Activated naive CD8-positive, alpha-beta T cell treated with anti-CD3 and anti-CD28 coated beads for 36 hours (primary cell): ENCODE measurements at regions not wholly inside any gene's neighbourhood (a gene's known extent, or its start where the extent isn't known, plus 50 kb on each side); places are given as distances from the start of the nearest gene placed in this dataset.

ENCODE experiments used
- DNase-seq: peaks from one replicate; pipeline ENCODE4 v3.0.0; 2021
- H3K27ac Mint-ChIP-seq: one replicate; pipeline ENCODE4 v1.8.0; 2022; ENCODE audit warnings: mild to moderate bottlenecking, moderate library complexity, mixed read lengths
- H3K27me3 Mint-ChIP-seq: one replicate; pipeline ENCODE4 v1.8.0; 2022; ENCODE audit warnings: mild to moderate bottlenecking, mixed read lengths
- H3K36me3 Mint-ChIP-seq: one replicate; pipeline ENCODE4 v1.8.0; 2021; ENCODE audit warnings: mild to moderate bottlenecking, mixed read lengths
- H3K4me1 Mint-ChIP-seq: one replicate; pipeline ENCODE4 v1.8.0; 2021; ENCODE audit warnings: mixed read lengths
- H3K4me3 Mint-ChIP-seq: one replicate; pipeline ENCODE4 v1.8.0; 2022; ENCODE audit warnings: mild to moderate bottlenecking, moderate library complexity, mixed read lengths
- H3K9me3 Mint-ChIP-seq: one replicate; pipeline ENCODE4 v1.8.0; 2022; ENCODE audit warnings: mixed read lengths

DNA sequence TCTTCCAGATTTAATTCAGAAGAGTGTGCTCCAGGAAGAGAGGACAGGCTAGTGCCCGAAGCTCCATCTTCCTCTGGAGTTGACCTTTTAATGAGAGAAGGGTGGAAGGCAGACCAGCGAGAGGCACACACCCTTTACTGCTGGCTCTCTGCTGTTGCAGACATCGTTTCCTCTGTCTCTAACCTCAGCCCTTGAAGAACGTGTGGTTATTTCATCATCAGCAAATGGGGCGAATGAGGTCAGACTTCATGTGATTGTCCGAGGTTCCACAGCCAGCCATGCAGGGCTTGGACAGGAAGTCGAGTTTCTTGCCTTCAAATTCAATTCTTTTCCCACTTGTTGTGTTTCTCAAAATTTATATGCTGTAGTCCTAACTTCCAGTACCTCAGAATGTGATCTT is 155.2 kb upstream of the MSX1 start:
- H3K27ac Mint-ChIP-seq, result no peak overlapping the region
- DNase-seq, result no peak
- H3K36me3 Mint-ChIP-seq, result peaks cover 21% of the 10 kb centered on the region
- H3K4me1 Mint-ChIP-seq, result no peaks in the 10 kb centered on the region
- no peaks in the 10 kb centered on the region for H3K27me3 Mint-ChIP-seq
- H3K9me3 Mint-ChIP-seq, result peaks cover 3% of the 10 kb centered on the region
- H3K4me3 Mint-ChIP-seq, result no peak overlapping the region

- Mint-ChIP-seq H3K27me3 (no peaks in the 10 kb centered on the region), H3K27ac (no peak overlapping the region), H3K4me1 (peaks cover 3% of the 10 kb centered on the region), H3K4me3 (no peak overlapping the region), H3K36me3 (peaks cover 2% of the 10 kb centered on the region), H3K9me3 (no peaks in the 10 kb centered on the region)
- DNase-seq, result no peak
These were observed 155.7 kb upstream of the STX18 start for GRCh38 chr4:4697584-4697983.

- Mint-ChIP-seq H3K9me3 (no peaks in the 10 kb centered on the region), H3K4me3 (no peak overlapping the region), H3K27me3 (no peaks in the 10 kb centered on the region), H3K36me3 (peaks cover 3% of the 10 kb centered on the region), H3K4me1 (peaks cover 3% of the 10 kb centered on the region), H3K27ac (no peak overlapping the region)
- no peak for DNase-seq
These were observed 154.7 kb upstream of the STX18 start for GRCh38 chr4:4696530-4696929.

DNA sequence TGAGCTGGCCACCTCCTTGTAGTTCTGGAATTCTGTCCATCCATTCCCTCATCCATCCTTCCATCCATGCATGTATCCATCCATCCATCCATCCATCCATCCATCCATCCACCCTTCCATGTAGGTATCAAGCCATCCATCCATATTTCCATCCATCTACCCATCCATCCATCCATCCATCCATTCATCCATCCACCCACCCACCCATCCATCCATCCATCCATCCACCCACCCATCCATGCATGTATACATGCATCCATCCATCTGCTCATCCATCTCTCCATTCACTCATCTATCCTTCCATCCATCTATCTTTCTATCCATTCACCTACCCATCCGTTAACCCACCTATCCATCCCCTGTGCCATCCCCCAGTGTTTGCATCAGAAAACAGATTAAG is 153.6 kb upstream of the STX18 start:
- no peak overlapping the region for H3K27ac Mint-ChIP-seq
- DNase-seq, result no peak
- no peaks in the 10 kb centered on the region for H3K27me3 Mint-ChIP-seq
- H3K4me1 Mint-ChIP-seq, result peaks cover 3% of the 10 kb centered on the region
- H3K9me3 Mint-ChIP-seq, result peaks cover 3% of the 10 kb centered on the region
- H3K36me3 Mint-ChIP-seq, result peaks cover 10% of the 10 kb centered on the region
- no peak overlapping the region for H3K4me3 Mint-ChIP-seq

DNA sequence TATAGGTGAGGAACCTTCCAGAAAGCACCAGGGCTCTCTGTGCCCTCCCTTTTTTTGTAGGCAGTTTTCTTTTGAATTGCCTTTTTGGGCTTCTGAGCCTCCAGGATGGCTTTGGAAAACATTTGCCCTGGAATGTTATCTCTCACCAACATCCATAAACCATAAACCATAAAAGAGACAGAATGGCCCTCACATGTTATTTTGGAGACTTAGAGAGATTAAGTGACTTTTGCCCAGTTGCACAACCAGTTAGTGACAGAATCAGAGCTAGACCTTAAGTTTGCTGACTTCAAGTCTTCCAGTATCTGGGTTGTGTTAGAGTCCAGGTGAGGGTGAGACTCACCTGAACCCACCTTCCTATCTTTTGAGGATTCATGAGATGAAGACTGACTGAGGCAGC is 153.0 kb upstream of the STX18 start:
- H3K27ac Mint-ChIP-seq, result no peak overlapping the region
- DNase-seq, result no peak
- peaks cover 17% of the 10 kb centered on the region for H3K36me3 Mint-ChIP-seq
- H3K27me3 Mint-ChIP-seq, result no peaks in the 10 kb centered on the region
- H3K4me3 Mint-ChIP-seq, result no peak overlapping the region
- H3K4me1 Mint-ChIP-seq, result peaks cover 6% of the 10 kb centered on the region
- H3K9me3 Mint-ChIP-seq, result peaks cover 3% of the 10 kb centered on the region

GRCh38 chr4:4694296-4694772 is 152.5 kb upstream of the STX18 start:
- Mint-ChIP-seq H3K4me1 (peaks cover 9% of the 10 kb centered on the region), H3K27ac (no peak overlapping the region), H3K27me3 (no peaks in the 10 kb centered on the region), H3K4me3 (no peak overlapping the region), H3K9me3 (peaks cover 3% of the 10 kb centered on the region), H3K36me3 (peaks cover 22% of the 10 kb centered on the region)
- DNase-seq, result no peak

- H3K9me3 Mint-ChIP-seq, result peaks cover 3% of the 10 kb centered on the region
- H3K27ac Mint-ChIP-seq, result no peak overlapping the region
- H3K27me3 Mint-ChIP-seq, result no peaks in the 10 kb centered on the region
- no peak for DNase-seq
- H3K4me1 Mint-ChIP-seq, result peaks cover 10% of the 10 kb centered on the region
- peaks cover 22% of the 10 kb centered on the region for H3K36me3 Mint-ChIP-seq
- H3K4me3 Mint-ChIP-seq, result no peak overlapping the region
These were observed 152.0 kb upstream of the STX18 start for GRCh38 chr4:4693755-4694295.

GRCh38 chr4:4693258-4693657 is 151.4 kb upstream of the STX18 start:
- H3K27ac Mint-ChIP-seq, result no peak overlapping the region
- DNase-seq, result no peak
- H3K9me3 Mint-ChIP-seq, result peaks cover 3% of the 10 kb centered on the region
- H3K27me3 Mint-ChIP-seq, result no peaks in the 10 kb centered on the region
- H3K4me3 Mint-ChIP-seq, result no peak overlapping the region
- peaks cover 10% of the 10 kb centered on the region for H3K4me1 Mint-ChIP-seq
- peaks cover 22% of the 10 kb centered on the region for H3K36me3 Mint-ChIP-seq

DNA sequence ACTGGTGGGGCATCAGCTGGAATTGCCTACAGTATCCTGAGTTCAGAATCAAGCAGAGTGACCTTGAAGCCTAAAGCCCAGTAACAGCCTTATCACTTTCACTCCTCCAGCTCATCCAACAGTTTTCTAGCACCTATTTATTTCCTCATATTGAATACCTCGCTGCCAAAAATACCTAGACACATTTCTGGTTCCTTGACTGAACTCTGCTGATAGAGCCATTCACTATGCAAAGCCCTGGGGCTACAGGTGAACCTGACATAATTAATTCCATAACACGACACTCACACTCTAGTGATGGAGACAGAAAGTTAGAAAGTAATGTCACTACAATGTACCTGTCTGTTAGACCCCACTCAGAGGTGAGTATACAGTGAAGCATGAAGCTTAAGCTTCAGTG is 149.0 kb upstream of the STX18 start:
- Mint-ChIP-seq H3K36me3 (peaks cover 22% of the 10 kb centered on the region), H3K9me3 (peaks cover 3% of the 10 kb centered on the region), H3K4me1 (peaks cover 10% of the 10 kb centered on the region), H3K27me3 (no peaks in the 10 kb centered on the region), H3K4me3 (no peak overlapping the region), H3K27ac (no peak overlapping the region)
- DNase-seq, result no peak

DNA sequence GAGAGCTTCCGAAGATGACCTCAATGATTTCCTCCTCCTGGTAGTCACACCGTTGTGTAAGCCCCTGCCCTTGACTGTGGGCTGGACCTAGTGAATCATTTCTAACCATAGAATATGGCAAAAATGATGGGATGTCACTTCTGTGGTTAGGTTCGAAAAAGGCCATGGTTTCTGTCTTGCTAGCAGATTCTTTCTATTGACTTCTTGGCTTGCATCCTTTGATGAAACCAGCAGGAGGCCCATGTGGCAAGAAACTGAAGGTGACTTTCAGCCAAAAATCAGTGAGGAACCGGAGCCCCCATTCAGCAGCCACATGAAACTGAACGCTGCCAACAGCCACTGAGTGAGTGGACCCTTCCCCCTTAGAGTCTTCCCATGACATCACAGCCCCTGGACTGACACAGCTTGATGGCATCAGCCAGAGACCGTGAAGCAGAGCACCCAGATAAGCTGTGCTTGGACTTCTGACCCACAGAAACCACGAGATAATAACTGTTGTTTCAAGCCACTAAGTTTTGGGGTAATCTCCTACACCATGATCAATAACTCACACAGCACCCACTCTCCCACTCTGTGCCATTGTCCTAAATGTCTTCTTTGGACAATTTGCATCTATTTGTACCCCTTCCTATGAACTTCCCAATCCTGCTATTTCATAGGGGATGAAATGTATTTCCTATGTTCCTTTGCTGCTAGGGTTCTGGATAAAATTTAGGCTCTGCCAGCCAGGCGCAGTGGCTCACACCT is 148.0 kb upstream of the STX18 start:
- peaks cover 10% of the 10 kb centered on the region for H3K4me1 Mint-ChIP-seq
- H3K9me3 Mint-ChIP-seq, result peaks cover 3% of the 10 kb centered on the region
- peak; percentile 21 for DNase-seq
- no peak overlapping the region for H3K4me3 Mint-ChIP-seq
- H3K36me3 Mint-ChIP-seq, result peaks cover 22% of the 10 kb centered on the region
- no peak overlapping the region for H3K27ac Mint-ChIP-seq
- no peaks in the 10 kb centered on the region for H3K27me3 Mint-ChIP-seq

- Mint-ChIP-seq H3K9me3 (peaks cover 3% of the 10 kb centered on the region), H3K27me3 (no peaks in the 10 kb centered on the region), H3K4me3 (no peak overlapping the region), H3K36me3 (peaks cover 22% of the 10 kb centered on the region), H3K27ac (no peak overlapping the region), H3K4me1 (peaks cover 6% of the 10 kb centered on the region)
- no peak for DNase-seq
These were observed 146.3 kb upstream of the STX18 start for GRCh38 chr4:4687935-4688727.

GRCh38 chr4:4687100-4687499 is 145.3 kb upstream of the STX18 start:
- Mint-ChIP-seq H3K27ac (no peak overlapping the region), H3K9me3 (peaks cover 3% of the 10 kb centered on the region), H3K4me1 (peaks cover 6% of the 10 kb centered on the region)

DNA sequence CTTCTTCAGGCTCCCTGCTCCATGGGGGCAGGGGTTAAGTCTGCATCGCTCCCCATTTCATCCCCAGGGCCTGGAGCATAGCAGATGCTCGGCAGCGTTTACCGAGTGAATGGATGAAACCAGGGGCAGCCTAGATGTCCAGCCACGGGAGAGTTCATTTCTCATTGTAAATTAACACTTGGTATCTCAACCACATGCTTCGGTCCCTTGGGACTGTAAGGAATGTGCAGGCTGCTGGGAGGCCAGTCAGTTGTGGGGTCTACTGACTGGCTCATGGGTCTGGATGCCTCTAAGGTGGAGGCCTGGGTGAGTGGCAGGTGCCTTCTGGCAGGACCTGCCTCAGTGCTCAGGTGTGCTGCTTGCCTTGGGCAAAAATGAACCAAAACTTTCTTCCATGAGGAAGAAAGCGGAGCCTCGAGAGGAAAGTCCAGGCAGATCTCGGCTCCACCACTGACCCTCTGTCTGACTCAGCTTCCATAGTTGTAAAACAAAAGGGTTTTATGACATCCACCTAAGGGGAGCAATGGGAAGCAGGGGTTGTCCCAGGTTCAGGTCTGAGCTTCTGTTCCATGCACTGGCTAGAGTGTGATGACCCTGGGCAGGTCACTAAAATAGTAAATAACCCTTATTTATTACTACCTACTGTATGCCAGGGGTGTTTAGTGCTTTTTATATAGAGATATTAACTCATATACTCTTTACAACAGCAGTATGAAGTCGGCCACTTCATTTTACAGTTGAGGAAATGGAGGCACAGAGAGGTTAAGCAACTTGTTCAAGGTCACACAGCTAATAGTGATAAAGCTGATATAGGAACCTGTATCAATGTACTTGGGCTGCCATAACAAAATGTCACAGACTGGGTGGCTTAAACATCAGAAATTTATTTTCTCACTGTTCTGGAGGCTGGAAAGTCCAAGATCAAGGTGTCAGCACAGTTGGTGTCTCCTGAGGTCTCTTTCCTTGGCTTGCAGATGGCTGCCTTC is 144.3 kb upstream of the STX18 start:
- Mint-ChIP-seq H3K36me3 (peaks cover 18% of the 10 kb centered on the region), H3K27ac (no peak overlapping the region), H3K4me1 (peaks cover 6% of the 10 kb centered on the region), H3K9me3 (peaks cover 3% of the 10 kb centered on the region), H3K4me3 (no peak overlapping the region), H3K27me3 (no peaks in the 10 kb centered on the region)
- no peak for DNase-seq

More at GRCh38 chr4:4687100-4687499, 145.3 kb upstream of the STX18 start:
- H3K36me3 Mint-ChIP-seq, result peaks cover 22% of the 10 kb centered on the region
- no peaks in the 10 kb centered on the region for H3K27me3 Mint-ChIP-seq
- H3K4me3 Mint-ChIP-seq, result no peak overlapping the region
- no peak for DNase-seq

DNA sequence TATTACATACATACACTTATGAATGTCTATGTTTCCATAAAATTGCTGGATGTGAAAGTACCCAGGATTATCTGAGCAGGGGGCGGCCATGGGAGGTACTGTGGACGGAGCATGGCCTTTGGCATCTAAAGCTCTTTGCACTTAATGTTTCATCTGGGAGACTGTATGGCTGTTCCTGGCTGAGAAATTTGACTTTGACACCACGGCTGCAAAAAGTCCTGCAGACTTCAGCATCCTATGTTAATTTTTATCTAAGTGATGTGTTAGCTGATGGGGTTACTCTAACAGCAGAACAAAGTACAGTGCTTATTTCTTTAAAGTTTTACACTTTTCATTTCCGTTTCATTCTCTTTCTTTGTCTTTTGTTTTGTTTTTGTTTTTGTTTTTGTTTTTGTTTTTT is 139.8 kb upstream of the STX18 start:
- H3K27me3 Mint-ChIP-seq, result no peaks in the 10 kb centered on the region
- no peak for DNase-seq
- peaks cover 5% of the 10 kb centered on the region for H3K36me3 Mint-ChIP-seq
- no peak overlapping the region for H3K27ac Mint-ChIP-seq
- H3K9me3 Mint-ChIP-seq, result no peaks in the 10 kb centered on the region
- no peaks in the 10 kb centered on the region for H3K4me1 Mint-ChIP-seq
- H3K4me3 Mint-ChIP-seq, result no peak overlapping the region
